CD4-positive, alpha-beta T cell treated with Interferon gamma for 1 hour (primary cell): ENCODE measurements at regions not wholly inside any gene's neighbourhood (a gene's known extent, or its start where the extent isn't known, plus 50 kb on each side); places are given as distances from the start of the nearest gene placed in this dataset.
"Not testable (repeated sequence)": the region's sequence is repeated elsewhere in the genome, so short reads cannot be mapped to it uniquely, and the experiment has no call there.

Experiments
- DNase-seq: peaks from one replicate; pipeline ENCODE4 v3.0.0-alpha.2; 2020

DNA sequence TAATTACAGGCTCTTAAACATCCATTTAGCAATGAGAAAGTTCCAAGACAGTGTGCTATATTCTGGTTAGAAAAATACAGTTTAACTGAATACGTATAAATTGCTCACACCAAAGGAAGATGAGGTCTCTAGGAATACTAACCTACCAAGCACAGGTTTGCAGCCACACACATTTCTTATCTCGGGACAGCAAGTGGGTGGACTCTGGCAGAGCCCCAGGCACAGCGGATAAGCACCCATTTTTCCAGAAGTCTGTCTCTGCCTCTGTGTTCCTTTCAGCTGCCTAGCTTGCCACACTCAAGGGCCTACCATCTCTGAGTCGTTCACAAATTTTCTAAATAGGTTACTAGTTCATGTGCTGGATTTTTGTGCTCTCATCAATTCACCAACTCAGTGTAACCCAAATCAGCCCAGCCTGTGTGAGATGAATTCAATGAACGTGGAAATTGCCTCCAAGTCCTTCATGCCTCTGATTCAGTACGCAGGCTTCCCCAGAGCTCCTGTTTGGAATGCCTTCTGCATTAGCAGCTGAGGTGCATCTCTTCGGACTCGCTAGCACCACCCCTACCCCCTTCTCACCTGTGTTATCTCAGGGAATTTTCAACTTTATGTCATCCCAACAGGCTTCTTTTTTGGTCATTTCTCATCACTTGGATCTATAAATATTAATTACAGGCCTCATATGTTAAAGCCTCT lies 581.0 kb upstream of the CDH11 start:
- no peak for DNase-seq

DNA sequence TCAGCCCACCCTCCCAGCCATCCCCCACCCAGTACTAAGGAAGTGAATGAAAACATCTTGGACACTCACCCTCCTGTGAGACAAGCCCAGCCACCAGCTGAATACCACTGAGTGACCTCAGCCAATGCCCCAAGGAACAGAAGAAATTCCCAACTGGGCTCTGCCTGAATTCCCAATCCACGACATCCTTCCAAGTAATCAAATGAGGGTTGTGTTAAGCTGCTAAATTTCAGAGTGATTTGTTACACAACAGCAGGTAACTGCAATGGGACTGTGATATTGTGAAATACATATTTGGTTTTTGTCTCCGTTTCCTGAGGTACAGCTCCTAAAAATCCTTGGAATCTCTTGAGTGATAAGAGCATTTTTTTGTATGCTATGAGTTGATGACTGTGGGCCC lies 578.7 kb upstream of the CDH11 start:
- DNase-seq: no peak

DNA sequence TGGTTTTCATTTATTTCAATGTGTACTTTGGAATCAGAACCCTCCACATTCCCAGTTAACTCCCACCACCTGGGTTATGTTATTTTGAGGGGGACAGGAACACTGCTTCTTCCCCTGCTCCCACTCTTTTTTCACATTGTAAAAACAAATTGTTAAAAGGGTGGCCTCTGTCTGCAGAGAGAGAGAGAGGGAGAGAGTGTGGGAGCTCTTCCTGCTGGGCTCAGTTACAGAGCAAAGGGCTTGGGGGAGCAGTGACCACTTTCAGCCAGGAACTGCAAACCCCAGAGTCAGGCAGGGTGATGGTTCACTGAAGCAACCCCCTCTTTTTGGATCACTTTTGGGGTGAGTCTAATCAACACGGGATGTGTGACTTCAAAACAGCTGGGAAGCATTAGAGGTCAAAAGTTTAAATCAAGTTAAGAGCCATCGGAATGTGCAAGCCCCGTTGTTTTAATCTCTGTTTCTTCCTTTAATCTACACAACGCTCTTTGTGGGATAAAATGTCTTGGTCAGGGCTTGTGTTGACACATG lies 577.0 kb upstream of the CDH11 start:
- no peak for DNase-seq

DNA sequence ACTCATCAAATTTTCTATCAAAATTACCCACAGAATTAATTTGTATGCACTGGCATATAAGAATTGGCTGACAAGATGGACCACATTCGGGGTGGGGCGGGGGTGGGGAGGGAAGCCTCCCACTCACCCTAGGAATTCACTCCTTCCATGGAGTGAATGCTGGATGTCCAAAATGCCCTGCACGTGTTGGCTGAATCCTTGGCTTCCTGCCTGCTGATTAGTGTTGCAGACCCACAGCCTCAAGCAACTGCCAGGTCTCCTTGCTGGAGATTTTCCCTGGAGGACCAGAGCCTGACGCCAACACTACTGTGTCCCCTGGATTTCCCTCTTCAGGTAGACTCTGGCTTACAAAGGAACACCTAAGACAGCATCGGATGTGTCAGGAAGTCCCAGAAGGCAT lies 575.7 kb upstream of the CDH11 start:
- no peak for DNase-seq

DNA sequence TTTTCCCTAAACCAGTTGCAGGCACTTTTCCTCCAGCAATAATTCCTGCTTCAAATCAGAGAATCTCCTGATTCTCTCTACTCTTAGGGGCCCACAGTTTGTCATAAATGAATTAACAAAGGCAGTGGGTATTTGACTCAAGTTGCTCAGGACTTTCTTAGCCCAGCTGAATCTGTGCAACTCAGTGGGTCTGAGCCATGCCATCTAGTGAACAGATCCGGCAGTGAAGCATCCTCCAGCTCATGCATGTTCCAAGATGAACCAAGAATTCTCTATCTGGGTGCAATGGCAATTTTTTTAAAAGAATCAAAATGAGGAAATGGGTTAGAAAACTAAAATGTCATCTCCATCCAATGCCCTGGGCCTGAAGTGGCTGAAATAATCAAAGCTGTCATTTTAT lies 575.2 kb upstream of the CDH11 start:
- no peak for DNase-seq

DNA sequence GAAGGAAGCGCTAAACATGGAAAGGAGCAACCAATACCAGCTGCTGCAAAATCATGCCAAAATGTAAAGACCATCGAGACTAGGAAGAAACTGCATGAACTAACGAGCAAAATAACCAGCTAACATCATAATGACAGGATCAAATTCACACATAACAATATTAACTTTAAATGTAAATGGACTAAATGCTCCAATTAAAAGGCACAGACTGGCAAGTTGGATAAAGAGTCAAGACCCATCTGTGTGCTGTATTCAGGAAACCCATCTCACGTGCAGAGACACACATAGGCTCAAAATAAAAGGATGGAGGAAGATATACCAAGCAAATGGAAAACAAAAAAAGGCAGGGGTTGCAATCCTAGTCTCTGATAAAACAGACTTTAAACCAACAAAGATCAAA lies 570.0 kb upstream of the CDH11 start:
- DNase-seq: not testable (repeated sequence)

DNA sequence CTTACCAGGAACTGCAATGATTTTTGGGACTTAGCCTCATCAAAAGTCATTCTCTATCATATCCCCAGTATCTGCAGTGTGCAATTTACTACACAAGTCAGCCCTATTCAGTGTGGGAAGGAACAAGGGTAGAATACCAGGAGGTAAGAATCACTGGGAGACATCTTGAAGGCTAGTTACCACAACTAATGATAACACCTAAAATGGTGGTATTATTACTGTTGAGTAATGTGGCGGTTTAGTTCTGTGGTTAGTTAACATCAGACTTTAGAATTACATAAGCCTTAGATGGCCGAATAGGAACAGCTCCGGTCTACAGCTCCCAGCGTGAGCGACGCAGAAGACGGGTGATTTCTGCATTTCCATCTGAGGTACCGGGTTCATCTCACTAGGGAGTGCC lies 567.9 kb upstream of the CDH11 start:
- no peak for DNase-seq

DNA sequence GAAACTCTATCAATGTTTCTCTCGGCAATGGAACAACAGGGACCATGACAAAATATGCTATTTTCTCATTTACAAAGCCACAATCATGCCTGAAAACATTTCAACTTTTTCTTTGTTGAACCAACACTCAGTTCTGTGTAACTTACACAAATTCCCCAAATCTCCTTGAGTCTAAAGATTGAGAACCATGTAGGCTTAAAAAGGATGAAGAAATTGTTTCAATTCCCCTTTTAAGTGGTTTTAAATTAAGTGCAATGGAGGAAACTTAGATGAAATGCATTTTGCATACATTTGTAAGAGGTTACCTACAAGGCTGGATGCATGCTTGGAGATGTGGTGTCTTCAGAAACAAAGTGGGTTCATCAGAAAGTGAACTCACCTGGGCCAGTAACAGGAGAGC lies 566.4 kb upstream of the CDH11 start:
- no peak for DNase-seq

DNA sequence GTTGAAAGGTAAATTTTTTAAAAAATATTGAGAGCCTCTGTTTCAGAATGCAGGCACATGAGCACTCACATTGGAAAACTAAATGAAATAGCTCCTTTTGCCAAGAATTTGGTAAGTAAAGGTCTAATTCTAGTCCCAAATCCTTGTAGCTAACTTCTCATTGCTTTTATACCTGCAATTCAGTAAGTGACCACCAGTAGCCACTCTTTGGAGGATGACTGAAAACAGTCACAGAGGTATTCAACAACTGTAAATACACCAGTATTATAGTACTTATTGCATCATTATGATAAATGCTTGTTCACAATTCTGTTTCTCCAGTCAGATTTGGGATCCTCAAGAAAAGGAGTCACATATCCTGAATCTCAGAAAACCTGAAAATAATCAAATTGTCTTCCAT lies 562.4 kb upstream of the CDH11 start:
- DNase-seq: no peak

DNA sequence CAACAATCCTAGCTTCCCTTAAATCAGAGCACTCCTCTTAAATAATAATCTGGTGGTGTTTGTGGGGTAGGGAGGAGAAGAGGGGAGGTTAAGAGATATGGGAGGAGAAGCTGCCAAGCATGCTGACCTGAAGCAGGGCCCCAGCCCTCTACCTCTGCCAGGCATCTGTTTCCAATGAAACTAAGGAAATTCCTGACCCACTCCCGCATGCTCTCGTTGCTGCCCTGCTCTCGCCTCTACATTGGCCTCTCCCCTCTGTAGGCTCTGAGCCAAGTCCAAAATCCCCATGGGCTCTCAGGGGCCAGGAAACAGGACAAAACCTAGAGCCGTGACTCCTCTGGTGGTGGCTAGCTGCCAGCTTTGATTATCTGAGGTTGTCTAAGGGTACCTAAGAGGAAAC lies 559.5 kb upstream of the CDH11 start:
- DNase-seq: no peak

DNA sequence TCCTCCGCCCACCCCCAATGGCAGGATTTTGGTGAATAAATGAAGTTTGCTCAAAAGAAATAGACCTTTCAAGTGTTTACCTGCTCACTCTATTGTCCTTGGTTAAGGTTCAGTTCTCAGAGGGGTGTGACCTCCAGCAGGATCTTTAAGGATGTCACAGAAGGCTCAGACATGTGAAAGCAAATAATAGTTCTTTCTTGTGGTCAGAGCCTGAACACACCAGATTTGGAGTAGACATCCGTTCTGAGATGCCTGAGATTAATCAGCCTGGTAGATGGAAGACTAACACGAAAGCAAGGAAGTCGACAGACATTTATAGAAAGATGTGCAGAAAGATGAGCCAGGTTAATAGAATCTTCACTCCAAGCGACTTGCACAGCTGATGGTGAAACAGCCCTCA lies 557.9 kb upstream of the CDH11 start:
- no peak for DNase-seq

DNA sequence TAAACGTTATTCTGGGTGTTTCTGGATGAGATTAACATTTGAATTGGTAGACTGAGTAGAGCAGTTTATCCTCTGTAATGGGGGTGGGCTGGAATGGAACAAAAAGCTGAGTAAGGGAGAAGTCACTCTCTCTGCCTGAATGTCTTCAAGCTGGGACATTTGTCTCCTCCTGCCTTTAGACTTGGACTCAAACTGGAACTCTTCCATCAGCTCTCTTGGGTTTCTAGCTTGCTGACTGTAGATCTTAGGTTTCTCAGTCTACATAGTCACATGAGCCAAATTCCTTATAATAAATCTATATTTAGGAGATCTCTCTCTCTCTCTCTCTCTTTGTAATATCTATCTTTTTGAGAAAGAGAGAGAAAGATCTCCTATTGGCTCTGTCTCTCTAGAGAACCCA lies 553.3 kb upstream of the CDH11 start:
- DNase-seq: no peak

DNA sequence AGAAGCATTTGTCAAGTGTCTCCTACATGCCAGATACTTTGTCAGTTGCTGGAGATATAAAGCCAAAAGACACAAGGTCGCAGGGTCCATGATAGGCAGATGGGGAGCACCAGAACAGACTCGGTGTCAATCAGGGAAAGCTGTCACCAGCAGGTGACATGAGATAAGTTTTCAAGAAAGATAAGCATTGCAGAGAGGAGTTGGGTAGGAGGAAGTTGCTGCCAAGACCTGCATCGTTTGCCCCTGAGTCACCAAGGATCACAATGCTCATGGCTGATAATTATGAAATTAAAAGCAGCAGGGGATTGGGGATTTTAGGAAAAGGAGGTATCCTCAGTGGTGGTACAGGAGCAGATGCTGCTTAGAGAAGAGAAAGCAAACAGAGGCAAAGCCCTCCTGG lies 551.1 kb upstream of the CDH11 start:
- DNase-seq: no peak

DNA sequence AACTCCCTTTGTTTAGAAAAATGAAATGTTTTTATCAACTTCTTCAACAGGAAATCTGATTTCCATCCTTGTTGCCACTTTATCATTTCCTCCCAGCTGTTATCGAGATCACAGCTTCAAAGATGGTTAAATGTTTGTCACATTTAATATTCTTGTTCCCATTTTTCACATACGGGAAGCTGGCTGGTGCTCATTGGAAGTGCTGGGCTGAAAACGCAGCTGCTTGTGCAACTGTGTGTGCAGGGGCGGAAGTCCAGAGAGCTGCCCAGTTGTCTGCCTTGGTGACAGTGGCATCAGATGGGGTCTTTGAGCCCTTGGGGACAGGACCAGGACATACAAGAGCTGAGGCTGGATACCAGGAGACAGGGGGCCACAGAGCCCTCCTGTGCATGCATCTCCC lies 549.2 kb upstream of the CDH11 start:
- DNase-seq: no peak

DNA sequence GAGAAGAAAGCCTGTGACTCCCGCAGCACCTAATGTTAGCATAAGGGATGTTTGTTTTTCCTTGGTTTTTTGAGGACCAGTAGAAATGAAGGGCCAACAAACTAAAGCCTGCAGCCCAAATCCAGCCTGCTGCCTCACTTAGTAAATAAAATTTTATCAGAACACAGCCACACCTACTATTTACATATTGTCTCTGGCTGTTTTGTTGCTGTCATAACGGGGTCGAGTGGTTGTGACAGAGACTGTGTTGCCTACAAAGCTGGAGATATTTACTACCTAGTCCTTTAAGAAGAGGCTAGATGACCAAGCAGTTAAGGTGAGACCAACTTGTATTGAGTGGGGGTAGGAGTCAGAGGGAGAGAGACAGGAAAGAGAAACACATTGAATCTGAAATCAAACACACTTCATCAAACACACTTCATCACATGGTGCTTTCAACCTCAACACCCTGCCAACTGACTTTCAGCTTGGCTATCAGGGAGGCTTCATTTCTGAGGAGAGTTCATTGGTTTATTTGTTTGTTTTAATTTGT lies 546.3 kb upstream of the CDH11 start:
- no peak for DNase-seq

DNA sequence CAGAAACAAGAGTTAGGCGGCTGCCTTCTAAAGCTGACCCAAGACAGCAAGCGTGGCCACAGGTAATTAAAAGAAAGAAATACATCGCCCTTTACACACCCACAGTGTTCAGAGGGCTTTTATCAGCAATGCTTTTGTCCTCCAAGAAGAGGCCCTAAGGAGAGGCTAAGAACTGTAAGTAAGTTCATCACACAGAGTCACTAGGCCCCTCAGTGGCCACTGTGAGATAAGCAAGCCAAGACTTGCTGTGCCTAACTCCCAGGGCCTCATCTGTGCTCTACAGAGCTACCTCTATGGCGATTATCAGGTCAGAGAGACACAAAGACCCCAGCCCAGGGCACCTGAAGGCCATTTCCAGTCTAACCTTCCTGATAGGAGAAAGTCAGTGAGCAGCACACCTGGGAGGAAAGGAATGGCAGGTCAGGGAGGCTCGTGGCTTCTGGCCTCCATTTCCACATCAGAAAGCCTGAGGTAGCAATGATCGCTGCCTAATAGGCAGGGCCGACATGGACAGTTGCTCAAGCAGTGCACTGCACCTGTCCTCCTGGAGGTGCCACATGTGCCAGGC lies 545.2 kb upstream of the CDH11 start:
- DNase-seq: no peak

DNA sequence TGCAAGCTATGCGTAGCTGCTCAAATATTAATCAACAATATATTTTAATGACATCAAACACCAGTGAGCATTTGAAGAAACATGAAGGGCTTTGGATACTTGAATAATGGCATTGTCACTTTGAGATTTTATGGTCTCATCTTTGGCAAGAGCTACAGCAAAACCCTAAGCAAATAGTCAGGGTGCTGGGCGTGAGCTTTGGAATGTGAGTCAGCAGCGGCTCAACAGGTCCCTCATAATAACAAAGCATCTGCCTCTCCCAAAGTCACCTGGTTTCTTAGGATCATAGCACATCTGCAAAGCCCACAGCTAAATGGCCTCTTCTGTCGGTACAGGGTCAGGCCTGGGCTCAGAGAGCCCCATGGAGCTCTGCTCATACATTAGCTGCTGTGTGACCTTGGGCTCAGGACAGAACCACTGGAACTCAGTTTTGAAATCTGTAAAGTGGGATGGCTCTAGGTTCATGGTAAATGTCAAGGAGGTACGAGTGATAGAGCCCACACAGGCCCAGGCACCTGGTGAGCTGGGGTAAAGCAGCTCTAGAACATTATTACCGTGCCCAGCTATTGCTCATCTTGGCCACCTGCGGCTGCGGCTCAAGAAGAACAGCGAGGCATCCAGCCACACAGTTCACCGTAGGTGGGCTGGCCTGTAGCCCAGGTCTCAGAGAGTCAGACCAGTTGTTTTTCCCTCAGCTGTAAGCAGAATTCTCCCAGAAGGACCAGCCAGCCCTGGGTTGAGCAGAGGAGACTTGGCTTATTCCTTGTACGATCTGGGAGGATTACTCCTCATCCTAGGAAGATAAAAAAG lies 544.5 kb upstream of the CDH11 start:
- DNase-seq: no peak

DNA sequence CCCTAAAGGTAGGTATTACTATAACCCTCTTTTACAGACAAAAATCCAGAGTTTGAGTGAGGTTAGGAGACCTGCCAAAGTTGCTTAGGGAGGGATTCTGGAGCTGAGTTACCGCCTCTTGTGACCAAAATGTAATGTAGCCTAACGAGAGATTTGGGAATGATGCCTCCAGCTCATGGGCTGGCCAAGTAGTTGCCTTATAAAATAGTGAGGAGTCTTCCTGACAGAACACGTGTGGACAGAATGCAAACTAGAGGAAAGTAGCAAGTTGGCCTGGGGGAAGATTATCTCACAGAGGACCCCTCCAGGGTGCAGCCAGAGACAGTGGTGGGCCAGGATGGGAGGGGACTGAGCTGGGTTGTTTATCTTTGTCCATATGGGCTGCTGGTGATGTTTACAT lies 543.7 kb upstream of the CDH11 start:
- DNase-seq: no peak

DNA sequence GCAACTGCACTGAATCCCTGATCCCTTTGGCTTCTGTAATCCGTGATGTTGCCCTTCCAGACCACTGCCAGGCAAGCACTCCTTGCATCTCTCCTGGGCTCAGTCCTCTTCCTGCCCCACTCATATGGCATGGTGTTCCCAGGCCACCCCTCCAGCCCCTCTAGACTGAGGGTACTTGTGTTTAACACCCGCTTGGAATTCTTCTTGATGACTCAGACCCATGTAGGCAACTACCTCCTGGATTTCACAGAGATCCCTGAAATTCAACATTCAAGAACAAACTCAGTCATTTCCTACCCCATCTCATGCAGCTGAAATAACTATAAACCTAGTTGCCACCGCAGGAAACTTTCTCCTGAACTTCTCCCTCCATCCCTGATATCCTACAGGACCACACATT lies 541.9 kb upstream of the CDH11 start:
- no peak for DNase-seq

DNA sequence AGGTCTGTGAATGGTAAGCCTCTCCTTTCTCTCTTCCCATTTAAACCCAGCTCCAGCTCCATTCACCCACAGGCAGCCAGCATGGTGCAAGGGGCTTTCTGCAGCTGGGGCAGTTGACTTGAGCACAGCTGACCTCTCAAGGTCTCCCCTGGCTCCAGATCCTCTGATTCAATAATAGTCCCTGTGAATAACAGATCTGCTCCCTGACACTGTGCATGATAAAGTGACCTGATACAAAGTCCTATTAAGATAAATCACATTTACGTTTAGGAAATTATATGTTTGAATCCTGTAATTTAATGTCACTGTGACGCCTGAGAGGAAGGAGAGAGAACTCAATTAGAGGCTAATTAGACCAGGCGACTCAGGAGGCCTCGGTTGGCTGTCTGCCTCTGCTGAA lies 540.4 kb upstream of the CDH11 start:
- DNase-seq: no peak

DNA sequence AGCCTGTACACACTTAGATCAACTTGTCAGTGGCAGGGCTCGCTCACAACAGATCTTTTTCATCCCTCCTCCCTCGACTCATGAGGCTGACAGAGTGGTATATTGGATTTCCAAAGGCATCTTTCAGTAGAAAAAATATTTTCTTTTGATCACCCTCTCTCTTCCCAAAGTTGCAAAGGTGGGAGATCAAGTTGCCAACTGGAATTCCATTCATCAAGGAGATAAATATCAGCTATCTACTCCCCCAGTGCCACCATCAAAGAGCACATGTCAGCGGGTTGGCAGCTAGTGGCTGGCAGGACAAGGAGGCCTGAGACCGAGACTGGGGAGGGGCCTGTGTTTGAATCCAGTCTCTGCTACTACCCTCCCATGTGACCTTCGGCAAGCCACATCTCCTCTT lies 539.7 kb upstream of the CDH11 start:
- DNase-seq: no peak

DNA sequence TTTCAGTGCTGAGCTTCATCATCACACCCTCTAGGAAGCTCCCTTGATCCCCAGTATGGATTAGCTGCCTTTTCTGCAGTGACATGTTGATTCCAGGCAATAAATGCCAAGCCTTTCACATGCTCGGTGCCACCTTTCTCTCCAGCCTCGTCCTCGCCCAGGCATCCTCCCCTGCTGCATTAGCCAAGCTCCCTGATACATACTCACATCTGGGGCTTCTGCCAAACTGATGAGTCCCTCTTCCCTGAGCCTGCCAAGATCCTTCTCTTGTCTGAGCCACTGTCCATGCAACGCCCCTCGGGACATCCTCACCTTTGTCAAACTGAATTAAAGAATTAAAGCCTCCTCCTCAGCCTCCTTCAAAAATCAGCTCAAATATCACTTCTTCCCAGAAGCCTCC lies 538.5 kb upstream of the CDH11 start:
- no peak for DNase-seq

DNA sequence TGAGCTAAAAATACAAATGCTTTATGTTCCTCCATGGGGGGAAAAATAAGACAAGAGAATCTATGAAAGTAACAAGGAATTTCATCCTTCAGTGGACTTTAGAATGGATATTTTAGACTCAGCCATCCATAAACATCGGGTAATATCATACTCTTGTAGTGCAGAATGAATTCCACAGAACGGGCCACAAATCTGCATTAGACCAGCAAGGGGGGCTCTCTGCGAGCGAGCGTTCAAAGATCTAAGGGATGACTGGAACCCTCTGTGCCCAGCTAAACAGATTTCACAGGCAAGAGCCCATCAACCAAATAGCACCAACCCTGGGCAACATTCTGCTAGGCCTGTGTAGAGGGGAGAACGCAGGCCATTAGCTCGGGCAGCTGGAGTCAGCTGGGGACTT lies 537.9 kb upstream of the CDH11 start:
- DNase-seq: no peak

DNA sequence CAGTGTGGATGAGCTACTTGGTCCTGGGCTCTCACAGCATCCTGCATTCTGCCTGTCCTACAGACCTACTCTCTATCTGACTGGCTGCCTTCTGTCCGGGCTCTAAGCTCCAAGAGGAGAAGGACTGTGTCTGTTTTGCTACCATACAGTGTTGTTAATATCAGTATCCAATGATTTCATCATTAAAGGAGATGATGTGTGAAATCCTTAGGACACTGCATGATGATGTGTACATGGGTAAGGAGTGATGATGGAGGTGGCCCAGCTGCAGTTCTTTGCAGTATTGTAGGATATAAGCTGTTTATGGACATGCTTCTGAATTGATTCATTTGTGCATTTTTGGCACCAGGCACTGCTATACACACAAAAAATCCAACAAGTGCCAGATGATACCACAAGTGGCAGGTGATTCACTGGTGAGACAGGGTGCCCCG lies 536.9 kb upstream of the CDH11 start:
- DNase-seq: no peak
